ENCODE measurements at regions not wholly inside any gene's neighbourhood (a gene's known extent, or its start where the extent isn't known, plus 50 kb on each side); places are given as distances from the start of the nearest gene placed in this dataset.

GRCh38 chr19:13619203-13619632 lies 112.9 kb upstream of the CACNA1A start:
- no peak for DNase-seq
- H3K27me3 ChIP-seq (replicated peaks in 1 of 7) = peaks cover 0 to 56% (median 7%) of the 10 kb centered on the region in 7 donors

GRCh38 chr19:13615890-13616289 lies 109.6 kb upstream of the CACNA1A start:
- TF ChIP-seq CTCF (IDR thresholded peaks at IDR 0.05 in 8 of 11, conservative IDR thresholded peaks at IDR 0.05 in 3 of 11) (no peak), POLR2AphosphoS5 (IDR thresholded peaks at IDR 0.05) (no peak), POLR2A (IDR thresholded peaks at IDR 0.05) (no peak)
- peaks cover 0 to 48% (median 0%) of the 10 kb centered on the region in 7 donors for H3K27me3 ChIP-seq (replicated peaks in 1 of 7)
- no peaks in the 10 kb centered on the region for H3K9me3 ChIP-seq
- H3K36me3 ChIP-seq = no peaks in the 10 kb centered on the region
- no peak overlapping the region for H3K27ac ChIP-seq
- DNase-seq = peak; percentile 32
- no peaks in the 10 kb centered on the region for H3K4me1 ChIP-seq
- 50 to 72% (median 55%) methylated on average over 9 of the region's 9 CpGs for WGBS, 5 donors
- no peak overlapping the region for H3K4me3 ChIP-seq
- intact Hi-C loops (cut with DNase I; ENCODE audit: low total_unique reads) = no loop called here

More at GRCh38 chr19:13619203-13619632, 112.9 kb upstream of the CACNA1A start:
- Histone ChIP-seq H3K36me3 (no peaks in the 10 kb centered on the region), H3K27ac (no peak overlapping the region), H3K4me3 (no peak overlapping the region), H3K4me1 (no peaks in the 10 kb centered on the region), H3K9me3 (no peaks in the 10 kb centered on the region)
- intact Hi-C loops (cut with DNase I; ENCODE audit: low total_unique reads) = no loop called here
- TF ChIP-seq CTCF (IDR thresholded peaks at IDR 0.05 in 8 of 11, conservative IDR thresholded peaks at IDR 0.05 in 3 of 11) (no peak), POLR2AphosphoS5 (IDR thresholded peaks at IDR 0.05) (no peak)

GRCh38 chr19:13613447-13613846 lies 107.2 kb upstream of the CACNA1A start:
- 83 to 89% (median 85%) methylated on average over 13 of the region's 13 CpGs for WGBS, 5 donors
- DNase-seq = no peak
- H3K27ac ChIP-seq = no peak overlapping the region

GRCh38 chr19:13611596-13611995 lies 105.3 kb upstream of the CACNA1A start:
- H3K27ac ChIP-seq = no peak overlapping the region
- H3K27me3 ChIP-seq (replicated peaks in 1 of 7) = peaks cover 0 to 54% (median 2%) of the 10 kb centered on the region in 7 donors
- no peaks in the 10 kb centered on the region for H3K36me3 ChIP-seq
- WGBS, 5 donors = 40 to 60% (median 50%) methylated on average over 2 of the region's 2 CpGs
- no peak overlapping the region for H3K4me3 ChIP-seq
- TF ChIP-seq POLR2A (IDR thresholded peaks at IDR 0.05) (no peak), POLR2AphosphoS5 (IDR thresholded peaks at IDR 0.05) (no peak)
- intact Hi-C loops (cut with DNase I; ENCODE audit: low total_unique reads) = no loop called here
- H3K4me1 ChIP-seq = no peaks in the 10 kb centered on the region
- no peaks in the 10 kb centered on the region for H3K9me3 ChIP-seq
- peak; percentile 12 for DNase-seq

More at GRCh38 chr19:13613447-13613846, 107.2 kb upstream of the CACNA1A start:
- peaks cover 0 to 59% (median 2%) of the 10 kb centered on the region in 7 donors for H3K27me3 ChIP-seq (replicated peaks in 1 of 7)
- intact Hi-C loops (cut with DNase I; ENCODE audit: low total_unique reads) = no loop called here
- TF ChIP-seq CTCF (IDR thresholded peaks at IDR 0.05 in 8 of 11, conservative IDR thresholded peaks at IDR 0.05 in 3 of 11) (no peak), POLR2AphosphoS5 (IDR thresholded peaks at IDR 0.05) (no peak), POLR2A (IDR thresholded peaks at IDR 0.05) (no peak)
- H3K4me1 ChIP-seq = no peaks in the 10 kb centered on the region
- no peak overlapping the region for H3K4me3 ChIP-seq
- H3K36me3 ChIP-seq = no peaks in the 10 kb centered on the region
- no peaks in the 10 kb centered on the region for H3K9me3 ChIP-seq
